HepG2 (cell line): ENCODE measurements at regions not wholly inside any gene's neighbourhood (a gene's known extent, or its start where the extent isn't known, plus 50 kb on each side); places are given as distances from the start of the nearest gene placed in this dataset.

Experiments
- ATAC-seq: fragments of 200-7000 bp; cut with Tn5 transposase; 3 replicates; pipeline ENCODE4 v1.9.1; 2020; ENCODE audit warnings: mild to moderate bottlenecking, moderate library complexity
- BruUV-seq: library from RNA; stranded (reverse); fragments of 400-500 nt; replicated peaks from 2 replicates; lab custom pipeline; 2021; lab: Mats Ljungman, UMichigan
- CTCF ChIA-PET: fragments of 300-600 bp; formaldehyde crosslinking; extraction: SDS; loops from one replicate; lab custom pipeline; 2021; ENCODE audit warnings: low total read pairs, inconsistent platforms, low intra/inter-chr PET ratio; lab: Yijun Ruan, JAX
- POLR2A ChIA-PET: fragments of 350-600 bp; sonication (Branson Sonifier 250); formaldehyde crosslinking; loops from one replicate; lab custom pipeline; 2020; ENCODE audit warnings: antibody characterized with exemption, inconsistent platforms; lab: Yijun Ruan, JAX
- DNase-seq: peaks from one replicate; pipeline ENCODE4 v3.0.0-alpha.2; 2015; ENCODE audit warnings: low spot score
- FAIRE-seq: peaks from 3 replicates; lab custom pipeline; 2011; peaks lifted over from hg19 to GRCh38; lab: Jason Lieb, UNC
- H2AFZ ChIP-seq: one replicate; pipeline ENCODE4 v1.6.1; 2011; ENCODE audit warnings: low read length, inconsistent platforms
- H3K27ac ChIP-seq: fragments of 300-600 bp; 3 replicates; pipeline ENCODE4 v1.8.0; 2011; ENCODE audit warnings: mixed run types, mild to moderate bottlenecking, mixed read lengths, low read length, inconsistent platforms; ENCODE audit not compliant: insufficient read depth; ENCODE audit errors: extremely low read length
- H3K27me3 ChIP-seq, 2 experiments: fragments of 200-600 bp in 1 of 2; 2 replicates in 1 of 2; 3 replicates in 1 of 2; pipeline versions ENCODE4 v1.6.0 to v1.8.0; 2011; ENCODE audit warnings: low read length in 2 of 2, mild to moderate bottlenecking in 2 of 2, moderate library complexity in 2 of 2, inconsistent platforms in 1 of 2; ENCODE audit not compliant: insufficient read depth in 2 of 2, control insufficient read depth in 1 of 2
- H3K36me3 ChIP-seq, 2 experiments: fragments of 200-600 bp in 1 of 2; replicated peaks in 1 of 2; 2 replicates in 1 of 2; 3 replicates in 1 of 2; pipeline versions ENCODE4 v1.5.1 to v1.8.0; 2011; ENCODE audit warnings: low read length in 2 of 2, inconsistent platforms in 1 of 2; ENCODE audit not compliant: insufficient read depth in 2 of 2, control insufficient read depth in 1 of 2
- H3K4me1 ChIP-seq: 2 replicates; pipeline ENCODE4 v1.5.1; 2012; ENCODE audit warnings: low read length, inconsistent platforms; ENCODE audit not compliant: insufficient read depth
- H3K4me2 ChIP-seq: 2 replicates; pipeline ENCODE4 v1.6.0; 2011; ENCODE audit warnings: low read depth, low read length, inconsistent platforms
- H3K4me3 ChIP-seq, 3 experiments: fragments of 200-600 bp in 1 of 3; sonication (generic), shearing (Covaris generic) in 1 of 3; replicated peaks in 1 of 3; 2 replicates each; pipeline ENCODE4 v1.5.1; 2011 to 2016; ENCODE audit warnings: low read length in 3 of 3, inconsistent platforms in 2 of 3, low read depth in 2 of 3, mild to moderate bottlenecking in 2 of 3, control low read depth in 1 of 3, mixed read lengths in 1 of 3; ENCODE audit not compliant: insufficient read depth in 1 of 3
- H3K79me2 ChIP-seq: one replicate; pipeline ENCODE4 v1.6.1; 2011; ENCODE audit warnings: low read length, inconsistent platforms; ENCODE audit not compliant: insufficient read depth
- H3K9ac ChIP-seq: 2 replicates; pipeline ENCODE4 v1.6.0; 2011; ENCODE audit warnings: mild to moderate bottlenecking, low read depth, low read length, inconsistent platforms; ENCODE audit not compliant: insufficient read depth
- H3K9me3 ChIP-seq: 2 replicates; pipeline ENCODE4 v1.5.1; 2012; ENCODE audit warnings: mild to moderate bottlenecking, low read length
- H4K20me1 ChIP-seq: 2 replicates; pipeline ENCODE4 v1.6.0; 2011; ENCODE audit warnings: inconsistent platforms, mild to moderate bottlenecking, low read length, moderate library complexity; ENCODE audit not compliant: insufficient read depth
- DBP ChIP-seq: sonication (generic); formaldehyde crosslinking; IDR thresholded peaks from 2 replicates; pipeline ENCODE4 v1.4.0; 2020; ENCODE audit warnings: missing genetic modification reagents; ENCODE audit errors: not compliant biosample characterization
- HIVEP1 ChIP-seq: sonication (generic); formaldehyde crosslinking; IDR thresholded peaks from 2 replicates; pipeline ENCODE4 v1.4.0; 2020; ENCODE audit warnings: mild to moderate bottlenecking, missing genetic modification reagents
- HNRNPH1 ChIP-seq: fragments of 200-400 bp; formaldehyde crosslinking; optimal IDR thresholded peaks from 2 replicates; pipeline ENCODE3; 2017; ENCODE audit warnings: mild to moderate bottlenecking, low read depth, low read length
- NFYC ChIP-seq: IDR thresholded peaks from 2 replicates; pipeline ENCODE4 v1.6.1; 2016; ENCODE audit warnings: missing genetic modification reagents, missing compliant biosample characterization
- POLR2A ChIP-seq, 2 experiments: IDR thresholded peaks; 2 replicates each; pipeline ENCODE4 v1.6.1; 2011; ENCODE audit warnings: low read depth in 2 of 2, low read length in 2 of 2, mild to moderate bottlenecking in 1 of 2, moderate library complexity in 1 of 2; ENCODE audit not compliant: insufficient read depth in 1 of 2
- RORA ChIP-seq: sonication (generic); formaldehyde crosslinking; IDR thresholded peaks from 2 replicates; pipeline ENCODE4 v1.5.0; 2020; ENCODE audit warnings: mild to moderate bottlenecking, missing genetic modification reagents, moderate library complexity
- SUZ12 ChIP-seq: fragments of 150-350 bp; IDR thresholded peaks from 2 replicates; pipeline ENCODE4 v1.6.1; 2014; ENCODE audit warnings: low read depth, low read length
- TERF1 ChIP-seq: sonication (generic); formaldehyde crosslinking; IDR thresholded peaks from 2 replicates; pipeline ENCODE4 v1.8.0; 2022; ENCODE audit warnings: mild to moderate bottlenecking, missing genetic modification reagents, moderate library complexity
- TFAP4 ChIP-seq: sonication (generic); IDR thresholded peaks from 2 replicates; pipeline ENCODE4 v1.6.1; 2016; ENCODE audit warnings: low read depth, borderline replicate concordance
- TMF1 ChIP-seq: sonication (generic); formaldehyde crosslinking; IDR thresholded peaks from 2 replicates; pipeline ENCODE4 v1.8.1; 2022; ENCODE audit warnings: low read depth, missing genetic modification reagents
- ZEB1 ChIP-seq: IDR thresholded peaks from 2 replicates; pipeline ENCODE4 v1.6.1; 2012; ENCODE audit warnings: mild to moderate bottlenecking, low read depth, inconsistent platforms; ENCODE audit not compliant: insufficient replicate concordance
- ZNF580 ChIP-seq: IDR thresholded peaks from 2 replicates; pipeline ENCODE4 v1.6.1; 2016; ENCODE audit warnings: low read depth, borderline replicate concordance
- ZNF687 ChIP-seq: sonication (generic); formaldehyde crosslinking; IDR thresholded peaks from 2 replicates; pipeline ENCODE4 v1.5.1; 2020; ENCODE audit warnings: mild to moderate bottlenecking, missing genetic modification reagents, moderate library complexity
- WGBS: methylation state at CpG from one replicate; pipeline ENCODE4 v1.1.6; 2017; ENCODE audit warnings: low lambda C conversion rate; 5-methylcytosine and 5-hydroxymethylcytosine counted together
- in situ Hi-C: cut with HindIII; loops from 2 replicates; pipeline ENCODE4 v1.10.0; 2017; ENCODE audit warnings: low pct_unique_long_range_greater_than_20kb; ENCODE audit not compliant: extremely low pct_ligation_motif_present
- intact Hi-C: fragments of 100-400 bp; cut with micrococcal nuclease; formaldehyde crosslinking; loops from one replicate; pipeline ENCODE4 v1.10.0; 2022; ENCODE audit not compliant: unreplicated experiment

- Histone ChIP-seq H3K27ac (no peak overlapping the region), H3K27me3 (no peaks in the 10 kb centered on the region), H3K9ac (no peak overlapping the region), H4K20me1 (no peaks in the 10 kb centered on the region), H3K79me2 (no peaks in the 10 kb centered on the region), H2AFZ (no peak overlapping the region), H3K9me3 (peaks cover 64% of the 10 kb centered on the region), H3K4me2 (no peak overlapping the region), H3K36me3 (no peaks in the 10 kb centered on the region)
- CTCF ChIA-PET, result no interaction called here
- in situ Hi-C loops, result no loop called here
- DNase-seq (no peak), FAIRE-seq (no peak)
- WGBS, result 0% methylated on average over 1 of the region's 1 CpG
- no peak for TF ChIP-seq NFYC (CRISPR knock-in tag)
- TF ChIP-seq ZEB1, result no peak
- no peak for TF ChIP-seq TERF1
- TF ChIP-seq SUZ12, result no peak
- TF ChIP-seq POLR2A (IDR thresholded peaks at IDR 0.05; ENCODE audit: insufficient read depth in 1 of 2, low read depth in 2 of 2, low read length in 2 of 2), result no peak
- no peak for TF ChIP-seq RORA (CRISPR knock-in tag)
- TF ChIP-seq ZNF580, result no peak
- TF ChIP-seq ZNF687 (CRISPR knock-in tag), result no peak
- TF ChIP-seq TFAP4, result no peak
- TF ChIP-seq HNRNPH1, result no peak
- TF ChIP-seq HIVEP1, result no peak
- TF ChIP-seq TMF1 (CRISPR knock-in tag), result no peak
- TF ChIP-seq DBP, result no peak
- TF ChIP-seq, all 625 proteins: peak for 0
- POLR2A ChIA-PET, result no interaction called here
- Histone ChIP-seq H3K4me3 (no peak overlapping the region), H3K4me1 (no peaks in the 10 kb centered on the region)
- no peak for ATAC-seq
- intact Hi-C loops, result no loop called here
- BruUV-seq, result no TSS peak
Measured at GRCh38 chr16:62974424-62974823, 938.2 kb upstream of the CDH8 start.
